Hematopoietic multipotent progenitor cell treated with erythropoietin and hydrocortisone succinate and interleukin-3 and kit ligand, for 4 days (in vitro differentiated cells): ENCODE measurements at regions not wholly inside any gene's neighbourhood (a gene's known extent, or its start where the extent isn't known, plus 50 kb on each side); places are given as distances from the start of the nearest gene placed in this dataset.

Experiments used
- DNase-seq: peaks from one replicate; pipeline ENCODE4 v3.0.0-alpha.2; 2015

GRCh38 chr4:139611391-139611790, 54.2 kb upstream of the MGST2 start:
- DNase-seq: no peak

- DNase-seq: no peak
These were observed 53.6 kb upstream of the SETD7 start for GRCh38 chr4:139609647-139610046.

DNA sequence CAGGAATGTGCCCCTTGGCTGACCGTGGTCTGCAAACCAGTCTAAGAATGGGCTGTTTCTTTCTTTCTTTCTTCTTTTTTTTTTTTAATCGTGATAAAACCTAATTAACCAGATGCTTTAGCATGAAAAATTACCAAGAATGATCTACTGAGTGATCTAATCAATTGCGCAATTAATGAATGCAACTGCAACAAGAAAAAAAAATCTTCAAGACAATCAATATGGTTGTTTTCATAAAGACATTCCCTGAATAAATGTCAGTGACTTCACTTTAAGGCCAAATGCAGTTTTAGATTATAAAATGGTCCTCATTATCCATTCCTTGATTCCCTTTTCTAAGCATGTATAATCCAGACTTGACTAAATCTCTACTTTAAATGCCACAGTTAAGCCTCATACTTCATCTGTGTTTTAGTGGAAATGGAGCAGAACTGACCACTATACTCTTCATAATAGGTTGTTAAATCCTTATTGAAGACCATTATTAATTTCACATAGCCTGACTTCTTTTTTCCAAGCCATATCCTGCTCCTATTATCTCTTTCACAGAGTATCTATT, 51.6 kb upstream of the SETD7 start:
- no peak for DNase-seq

DNA sequence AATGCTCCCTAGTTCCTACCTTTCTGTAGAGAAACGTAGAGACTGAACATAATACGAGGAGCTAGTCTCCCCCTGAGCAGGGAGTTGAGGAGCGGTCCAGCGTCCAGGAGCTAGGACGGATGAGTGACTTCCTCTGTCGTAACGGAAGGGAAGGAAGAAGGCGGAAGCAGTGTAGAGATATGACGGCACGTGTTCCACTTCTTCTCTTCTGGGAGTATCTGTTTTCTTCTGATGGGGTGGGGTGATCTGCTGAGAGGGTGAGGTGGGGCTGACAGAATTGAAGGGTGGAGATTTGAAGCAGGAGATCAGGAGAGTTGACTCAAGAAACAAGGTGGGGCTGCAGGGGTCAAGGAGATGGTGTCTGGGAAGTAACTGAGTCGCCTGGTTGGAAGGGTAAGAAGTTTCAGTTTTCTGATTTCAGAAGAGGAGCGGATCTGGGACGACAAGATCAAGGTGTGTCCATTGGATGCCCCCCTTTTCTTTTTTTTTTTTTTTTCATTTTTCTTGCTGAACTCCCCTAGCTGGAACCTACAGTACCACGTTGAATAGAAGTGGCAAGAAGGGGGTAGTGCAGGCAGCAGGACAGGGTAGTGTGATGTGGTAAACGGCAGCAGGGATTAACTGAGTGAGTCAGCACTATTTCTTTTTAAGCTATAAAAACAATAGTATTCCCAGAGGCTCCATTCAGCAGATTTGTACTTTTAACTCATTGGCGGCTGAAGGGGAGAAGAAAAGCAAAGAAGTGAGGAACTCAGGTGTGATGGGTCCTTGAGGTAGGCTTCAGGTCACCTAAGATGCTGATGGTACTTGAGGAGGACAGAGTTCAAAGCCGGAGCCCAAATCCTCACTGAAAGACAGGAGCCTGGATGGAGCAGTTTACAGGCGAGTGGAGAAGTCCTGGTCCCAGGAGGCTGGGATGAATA, 50.8 kb upstream of the SETD7 start:
- DNase-seq: peak; percentile 64

- no peak for DNase-seq
These were observed 50.1 kb upstream of the SETD7 start for GRCh38 chr4:139606103-139606502.
